HL-60 (cell line): ENCODE measurements at regions not wholly inside any gene's neighbourhood (a gene's known extent, or its start where the extent isn't known, plus 50 kb on each side); places are given as distances from the start of the nearest gene placed in this dataset.

Experiments
- DNase-seq, 2 experiments: peaks; one replicate each; pipeline ENCODE4 v3.0.0-alpha.2; 2010 to 2020; ENCODE audit warnings: low read depth in 1 of 2, low spot score in 1 of 2
- H3K27ac ChIP-seq: fragments of 250-450 bp; sonication (Bioruptor Pico); replicated peaks from 2 replicates; pipeline ENCODE4 v1.5.1; 2020; ENCODE audit warnings: mild to moderate bottlenecking, moderate library complexity
- H3K27me3 ChIP-seq: fragments of 250-450 bp; sonication (Bioruptor Pico); 2 replicates; pipeline ENCODE4 v1.5.1; 2021; ENCODE audit warnings: mild to moderate bottlenecking, moderate library complexity; ENCODE audit not compliant: insufficient read depth, poor library complexity, severe bottlenecking
- H3K4me3 ChIP-seq: replicated peaks from 2 replicates; pipeline ENCODE4 v1.5.1; 2011; ENCODE audit warnings: mild to moderate bottlenecking, control low read depth, low read length; ENCODE audit not compliant: insufficient read depth
- GABPA ChIP-seq: IDR thresholded peaks from 2 replicates; pipeline ENCODE4 v1.6.1; 2012; ENCODE audit warnings: low read depth
- POLR2AphosphoS5 ChIP-seq: IDR thresholded peaks from 2 replicates; pipeline ENCODE4 v1.6.1; 2012; ENCODE audit warnings: low read depth
- SPI1 ChIP-seq: IDR thresholded peaks from 2 replicates; pipeline ENCODE4 v1.6.1; 2012; ENCODE audit warnings: low read depth, mild to moderate bottlenecking, borderline replicate concordance
- TF ChIP-seq, protein P1 (sequence below): IDR thresholded peaks from 2 replicates; pipeline ENCODE4 v1.6.1; 2012; ENCODE audit warnings: low read depth; ENCODE audit not compliant: insufficient replicate concordance
- TF ChIP-seq, protein P2 (sequence below): IDR thresholded peaks from one replicate; pipeline ENCODE4 v1.5.1; 2011; ENCODE audit warnings: low read length, control low read depth, inconsistent platforms; ENCODE audit not compliant: insufficient read depth

DNA sequence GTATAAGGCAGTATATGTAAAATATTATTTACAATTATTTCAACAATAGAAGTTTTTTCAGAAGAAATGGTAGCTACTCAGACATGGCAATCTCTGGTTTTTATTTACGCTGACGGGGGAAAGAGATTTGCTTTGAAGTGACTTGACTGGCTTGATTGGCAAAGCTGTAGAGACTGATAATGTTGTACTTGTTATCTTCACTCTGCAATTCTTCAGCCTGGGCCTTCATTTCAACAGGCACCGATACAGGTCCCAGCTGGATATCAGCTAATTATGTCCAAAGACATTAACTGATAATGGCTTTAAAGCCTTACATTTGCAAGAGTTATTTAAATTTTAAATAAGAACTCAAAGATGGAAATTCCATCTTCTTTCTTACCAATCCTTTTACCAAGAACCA lies 151.4 kb upstream of the HS3ST3A1 start:
- H3K4me3 ChIP-seq: no peak overlapping the region
- DNase-seq: no peak
- no peaks in the 10 kb centered on the region for H3K27me3 ChIP-seq
- TF ChIP-seq, protein P1, sequence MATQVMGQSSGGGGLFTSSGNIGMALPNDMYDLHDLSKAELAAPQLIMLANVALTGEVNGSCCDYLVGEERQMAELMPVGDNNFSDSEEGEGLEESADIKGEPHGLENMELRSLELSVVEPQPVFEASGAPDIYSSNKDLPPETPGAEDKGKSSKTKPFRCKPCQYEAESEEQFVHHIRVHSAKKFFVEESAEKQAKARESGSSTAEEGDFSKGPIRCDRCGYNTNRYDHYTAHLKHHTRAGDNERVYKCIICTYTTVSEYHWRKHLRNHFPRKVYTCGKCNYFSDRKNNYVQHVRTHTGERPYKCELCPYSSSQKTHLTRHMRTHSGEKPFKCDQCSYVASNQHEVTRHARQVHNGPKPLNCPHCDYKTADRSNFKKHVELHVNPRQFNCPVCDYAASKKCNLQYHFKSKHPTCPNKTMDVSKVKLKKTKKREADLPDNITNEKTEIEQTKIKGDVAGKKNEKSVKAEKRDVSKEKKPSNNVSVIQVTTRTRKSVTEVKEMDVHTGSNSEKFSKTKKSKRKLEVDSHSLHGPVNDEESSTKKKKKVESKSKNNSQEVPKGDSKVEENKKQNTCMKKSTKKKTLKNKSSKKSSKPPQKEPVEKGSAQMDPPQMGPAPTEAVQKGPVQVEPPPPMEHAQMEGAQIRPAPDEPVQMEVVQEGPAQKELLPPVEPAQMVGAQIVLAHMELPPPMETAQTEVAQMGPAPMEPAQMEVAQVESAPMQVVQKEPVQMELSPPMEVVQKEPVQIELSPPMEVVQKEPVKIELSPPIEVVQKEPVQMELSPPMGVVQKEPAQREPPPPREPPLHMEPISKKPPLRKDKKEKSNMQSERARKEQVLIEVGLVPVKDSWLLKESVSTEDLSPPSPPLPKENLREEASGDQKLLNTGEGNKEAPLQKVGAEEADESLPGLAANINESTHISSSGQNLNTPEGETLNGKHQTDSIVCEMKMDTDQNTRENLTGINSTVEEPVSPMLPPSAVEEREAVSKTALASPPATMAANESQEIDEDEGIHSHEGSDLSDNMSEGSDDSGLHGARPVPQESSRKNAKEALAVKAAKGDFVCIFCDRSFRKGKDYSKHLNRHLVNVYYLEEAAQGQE: no peak
- no peak for TF ChIP-seq POLR2AphosphoS5
- TF ChIP-seq GABPA: no peak
- TF ChIP-seq SPI1: no peak
- TF ChIP-seq, protein P2, sequence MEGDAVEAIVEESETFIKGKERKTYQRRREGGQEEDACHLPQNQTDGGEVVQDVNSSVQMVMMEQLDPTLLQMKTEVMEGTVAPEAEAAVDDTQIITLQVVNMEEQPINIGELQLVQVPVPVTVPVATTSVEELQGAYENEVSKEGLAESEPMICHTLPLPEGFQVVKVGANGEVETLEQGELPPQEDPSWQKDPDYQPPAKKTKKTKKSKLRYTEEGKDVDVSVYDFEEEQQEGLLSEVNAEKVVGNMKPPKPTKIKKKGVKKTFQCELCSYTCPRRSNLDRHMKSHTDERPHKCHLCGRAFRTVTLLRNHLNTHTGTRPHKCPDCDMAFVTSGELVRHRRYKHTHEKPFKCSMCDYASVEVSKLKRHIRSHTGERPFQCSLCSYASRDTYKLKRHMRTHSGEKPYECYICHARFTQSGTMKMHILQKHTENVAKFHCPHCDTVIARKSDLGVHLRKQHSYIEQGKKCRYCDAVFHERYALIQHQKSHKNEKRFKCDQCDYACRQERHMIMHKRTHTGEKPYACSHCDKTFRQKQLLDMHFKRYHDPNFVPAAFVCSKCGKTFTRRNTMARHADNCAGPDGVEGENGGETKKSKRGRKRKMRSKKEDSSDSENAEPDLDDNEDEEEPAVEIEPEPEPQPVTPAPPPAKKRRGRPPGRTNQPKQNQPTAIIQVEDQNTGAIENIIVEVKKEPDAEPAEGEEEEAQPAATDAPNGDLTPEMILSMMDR: no peak
- no peak overlapping the region for H3K27ac ChIP-seq

DNA sequence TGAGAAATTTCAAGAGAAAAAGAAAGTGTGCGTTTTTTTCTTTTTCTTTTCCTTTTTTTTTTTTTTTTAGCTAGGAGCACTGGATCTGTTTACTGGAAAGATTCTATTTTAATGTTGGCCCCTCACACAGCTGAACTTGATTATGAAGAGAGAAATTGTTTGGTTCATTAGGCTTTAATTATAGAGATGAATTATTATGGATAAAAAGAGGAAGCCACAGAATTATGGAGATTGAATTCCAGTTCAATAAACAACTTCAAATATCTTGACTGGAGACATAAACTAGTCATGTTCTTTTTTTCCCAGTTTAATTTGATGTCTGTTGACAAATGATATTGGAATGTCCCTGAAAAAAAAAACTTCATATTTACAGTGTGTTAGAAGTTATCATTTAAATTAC lies 152.0 kb upstream of the HS3ST3A1 start:
- Histone ChIP-seq H3K27me3 (no peaks in the 10 kb centered on the region), H3K4me3 (no peak overlapping the region), H3K27ac (no peak overlapping the region)
- DNase-seq: no peak
- TF ChIP-seq, protein P1: no peak

DNA sequence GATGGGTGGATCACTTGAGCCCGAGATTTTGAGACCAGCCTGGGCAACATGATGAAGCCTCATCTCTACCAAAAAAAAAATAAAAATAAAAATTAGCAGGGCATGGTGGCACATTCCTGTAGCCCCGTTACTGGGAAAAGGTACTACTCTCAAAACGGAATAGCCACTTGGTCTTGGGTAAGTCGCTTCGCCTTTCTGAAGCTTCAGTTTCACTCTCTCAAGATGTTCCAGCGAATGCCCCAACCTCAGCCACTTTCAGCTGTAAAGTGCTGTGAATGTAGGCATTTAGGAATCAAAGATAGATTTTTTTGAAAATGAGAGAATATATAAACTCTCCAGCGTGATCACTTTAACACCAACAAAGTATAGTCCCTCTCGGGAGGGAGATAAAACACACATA lies 154.1 kb upstream of the HS3ST3A1 start:
- no peak for TF ChIP-seq SPI1
- no peak for TF ChIP-seq GABPA
- no peak for TF ChIP-seq POLR2AphosphoS5
- TF ChIP-seq, protein P2: no peak
- TF ChIP-seq, protein P1: no peak
- DNase-seq: no peak
- Histone ChIP-seq H3K4me3 (no peak overlapping the region), H3K27ac (no peak overlapping the region), H3K27me3 (no peaks in the 10 kb centered on the region)

DNA sequence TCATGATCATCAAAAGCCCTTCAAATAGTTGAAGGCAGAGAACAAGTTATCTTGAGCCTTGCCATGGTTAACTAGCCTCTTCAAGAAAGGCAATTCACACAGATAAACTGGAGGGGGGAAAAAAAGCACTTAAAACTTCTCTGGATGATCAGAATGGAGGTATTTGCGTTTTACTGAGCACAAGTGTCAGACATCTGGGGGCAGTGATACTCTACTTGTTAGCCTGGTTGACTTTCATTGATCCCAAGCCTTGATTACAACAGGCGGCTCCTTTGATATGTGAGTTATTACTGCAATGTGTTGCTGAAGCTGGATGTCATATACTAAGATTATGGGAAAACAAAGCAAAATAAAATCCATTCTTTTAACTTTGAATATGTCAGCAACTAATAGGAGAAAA lies 155.0 kb upstream of the HS3ST3A1 start:
- TF ChIP-seq, protein P1: no peak
- TF ChIP-seq, protein P2: no peak
- TF ChIP-seq POLR2AphosphoS5 (no peak), SPI1 (no peak), GABPA (no peak)
- H3K4me3 ChIP-seq: no peak overlapping the region
- H3K27ac ChIP-seq: no peak overlapping the region
- no peak for DNase-seq
- no peaks in the 10 kb centered on the region for H3K27me3 ChIP-seq
